Peyer's patch (tissue), 4 donors: ENCODE measurements at regions not wholly inside any gene's neighbourhood (a gene's known extent, or its start where the extent isn't known, plus 50 kb on each side); places are given as distances from the start of the nearest gene placed in this dataset.

Experiments
- CTCF ChIP-seq, 6 experiments: fragments of 450-650 bp in 4 of 6; fragments of 200-600 bp in 2 of 6; sonication (generic) in 1 of 6; IDR thresholded peaks; one replicate each; pipeline ENCODE4 v1.5.1; 2017 to 2019; ENCODE audit warnings: antibody characterized with exemption in 6 of 6, mild to moderate bottlenecking in 3 of 6, moderate library complexity in 1 of 6
- POLR2A ChIP-seq, 2 donors: fragments of 450-650 bp; IDR thresholded peaks; one replicate each; pipeline ENCODE4 v1.5.1; 2017; ENCODE audit warnings: antibody characterized with exemption in 2 of 2, mild to moderate bottlenecking in 2 of 2, moderate library complexity in 2 of 2

GRCh38 chr3:18030371-18030870 is 288.0 kb upstream of the TBC1D5 start:
- no peak for TF ChIP-seq CTCF (IDR thresholded peaks at IDR 0.05)
- no peak for TF ChIP-seq POLR2A (IDR thresholded peaks at IDR 0.05)
